ENCODE measurements at regions not wholly inside any gene's neighbourhood (a gene's known extent, or its start where the extent isn't known, plus 50 kb on each side); places are given as distances from the start of the nearest gene placed in this dataset.

GRCh38 chr22:47291565-47292495 lies 529.4 kb downstream of the TBC1D22A start:
- no peak for DNase-seq

- no peak for DNase-seq
Observed at GRCh38 chr22:47290706-47291430, 528.4 kb downstream of the TBC1D22A start.

- no peak for DNase-seq
Observed at GRCh38 chr22:47289336-47289985, 527.0 kb downstream of the TBC1D22A start.

GRCh38 chr22:47288680-47289079 lies 526.2 kb downstream of the TBC1D22A start:
- no peak for DNase-seq

- no peak for DNase-seq
Observed at GRCh38 chr22:47287516-47287915, 525.1 kb downstream of the TBC1D22A start.

GRCh38 chr22:47286590-47286989 lies 524.1 kb downstream of the TBC1D22A start:
- no peak for DNase-seq

- no peak for DNase-seq
Observed at GRCh38 chr22:47285981-47286380, 523.5 kb downstream of the TBC1D22A start.

- no peak for DNase-seq
Observed at GRCh38 chr22:47284822-47285221, 522.4 kb downstream of the TBC1D22A start.

GRCh38 chr22:47284360-47284759 lies 521.9 kb downstream of the TBC1D22A start:
- no peak for DNase-seq

- DNase-seq, result no peak
Observed at GRCh38 chr22:47283616-47284270, 521.3 kb downstream of the TBC1D22A start.

- no peak for DNase-seq
Observed at GRCh38 chr22:47282851-47283250, 520.4 kb downstream of the TBC1D22A start.

GRCh38 chr22:47282366-47282765 lies 519.9 kb downstream of the TBC1D22A start:
- DNase-seq, result no peak

- no peak for DNase-seq
Observed at GRCh38 chr22:47281126-47282106, 519.0 kb downstream of the TBC1D22A start.

- no peak for DNase-seq
Observed at GRCh38 chr22:47280301-47280700, 517.9 kb downstream of the TBC1D22A start.

GRCh38 chr22:47279746-47280145 lies 517.3 kb downstream of the TBC1D22A start:
- DNase-seq, result no peak

GRCh38 chr22:47279337-47279736 lies 516.9 kb downstream of the TBC1D22A start:
- DNase-seq, result no peak

GRCh38 chr22:47278655-47279054 lies 516.2 kb downstream of the TBC1D22A start:
- no peak for DNase-seq

GRCh38 chr22:47277531-47277930 lies 515.1 kb downstream of the TBC1D22A start:
- DNase-seq, result no peak

- no peak for DNase-seq
Observed at GRCh38 chr22:47276991-47277390, 514.5 kb downstream of the TBC1D22A start.

- DNase-seq, result no peak
Observed at GRCh38 chr22:47276450-47276820, 514.0 kb downstream of the TBC1D22A start.

GRCh38 chr22:47275605-47276449 lies 513.4 kb downstream of the TBC1D22A start:
- no peak for DNase-seq
